GM19025 (cell line): ENCODE measurements at regions not wholly inside any gene's neighbourhood (a gene's known extent, or its start where the extent isn't known, plus 50 kb on each side); places are given as distances from the start of the nearest gene placed in this dataset.
"Not testable (repeated sequence)": the region's sequence is repeated elsewhere in the genome, so short reads cannot be mapped to it uniquely, and the experiment has no call there.

Experiments
- ATAC-seq: cut with Tn5 transposase; IDR thresholded peaks from one replicate; pipeline ENCODE4 v1.9.1; 2021; ENCODE audit warnings: mild to moderate bottlenecking, low read depth, moderate library complexity; ENCODE audit not compliant: unreplicated experiment

DNA sequence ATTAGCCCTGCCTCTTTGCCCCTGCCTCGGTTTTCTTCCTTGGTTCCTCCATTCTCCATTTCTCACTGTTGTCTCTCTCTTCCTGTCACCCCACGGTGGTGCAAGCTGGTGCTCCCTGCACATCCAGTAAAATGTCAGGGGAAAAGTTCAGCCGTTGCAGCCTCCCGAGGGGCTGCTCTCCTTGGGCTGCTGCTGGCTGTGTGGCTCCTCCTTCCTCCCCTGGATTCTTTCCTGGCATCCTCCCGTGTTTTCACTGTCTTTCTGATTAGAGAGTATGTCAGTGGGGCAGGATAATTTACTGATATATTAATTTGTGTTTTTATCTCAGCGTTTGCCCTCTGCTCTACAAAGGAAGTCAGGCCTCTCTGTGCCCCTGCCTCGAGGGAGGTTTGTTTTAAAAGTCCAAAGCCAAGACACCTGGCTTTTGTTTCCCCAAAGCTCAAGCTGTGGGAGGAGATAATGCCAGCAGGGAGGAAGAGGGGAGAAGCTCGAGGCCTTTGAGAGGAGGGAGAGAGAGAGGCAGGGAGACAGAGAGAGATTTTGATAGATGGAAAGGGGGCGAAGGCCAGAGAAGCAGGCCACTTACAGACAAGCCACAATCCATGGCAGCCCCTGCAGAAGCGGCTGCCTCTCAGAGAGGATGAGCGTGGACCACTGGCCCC is 150.3 kb upstream of the NR2F2 start:
- no peak for ATAC-seq

DNA sequence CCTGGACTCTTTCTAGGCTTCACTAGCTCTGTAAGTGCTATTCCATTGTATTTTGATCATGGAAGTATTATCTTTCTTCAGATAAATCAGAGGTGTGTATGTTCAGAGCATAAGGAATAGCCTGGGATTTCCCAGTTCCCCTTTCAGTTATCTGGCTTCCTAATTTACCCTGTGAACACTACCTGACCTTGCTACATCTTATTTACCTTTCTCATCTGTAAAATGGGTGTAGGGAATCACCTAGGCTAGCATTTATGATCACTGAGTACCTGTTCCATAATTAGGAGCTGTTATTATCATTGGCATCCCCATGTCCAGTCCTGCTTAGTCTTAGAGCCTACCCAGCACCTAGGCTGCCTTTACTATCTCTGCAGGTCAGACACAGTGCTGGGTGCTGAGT is 149.3 kb upstream of the NR2F2 start:
- no peak for ATAC-seq

DNA sequence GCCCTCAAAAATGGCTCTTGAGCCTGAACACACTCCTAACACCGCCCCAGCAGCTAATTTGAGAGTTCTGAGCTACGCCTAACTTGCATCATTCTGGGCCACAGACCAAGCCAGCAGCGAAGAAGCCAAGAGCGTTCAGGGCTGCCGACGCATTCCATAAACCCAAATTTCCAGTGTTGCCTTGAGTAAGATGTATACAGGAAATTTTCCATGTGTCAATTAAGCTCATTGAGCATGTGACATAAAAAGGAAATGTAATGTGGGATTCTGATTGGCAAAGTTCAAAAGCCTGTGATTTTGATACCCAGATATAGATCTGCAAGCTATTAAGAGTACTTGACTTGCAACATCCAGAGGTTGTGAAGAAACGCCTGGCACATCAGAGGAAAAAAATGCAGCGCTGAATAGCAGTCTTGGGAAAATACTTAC is 148.6 kb upstream of the NR2F2 start:
- ATAC-seq, result no peak

DNA sequence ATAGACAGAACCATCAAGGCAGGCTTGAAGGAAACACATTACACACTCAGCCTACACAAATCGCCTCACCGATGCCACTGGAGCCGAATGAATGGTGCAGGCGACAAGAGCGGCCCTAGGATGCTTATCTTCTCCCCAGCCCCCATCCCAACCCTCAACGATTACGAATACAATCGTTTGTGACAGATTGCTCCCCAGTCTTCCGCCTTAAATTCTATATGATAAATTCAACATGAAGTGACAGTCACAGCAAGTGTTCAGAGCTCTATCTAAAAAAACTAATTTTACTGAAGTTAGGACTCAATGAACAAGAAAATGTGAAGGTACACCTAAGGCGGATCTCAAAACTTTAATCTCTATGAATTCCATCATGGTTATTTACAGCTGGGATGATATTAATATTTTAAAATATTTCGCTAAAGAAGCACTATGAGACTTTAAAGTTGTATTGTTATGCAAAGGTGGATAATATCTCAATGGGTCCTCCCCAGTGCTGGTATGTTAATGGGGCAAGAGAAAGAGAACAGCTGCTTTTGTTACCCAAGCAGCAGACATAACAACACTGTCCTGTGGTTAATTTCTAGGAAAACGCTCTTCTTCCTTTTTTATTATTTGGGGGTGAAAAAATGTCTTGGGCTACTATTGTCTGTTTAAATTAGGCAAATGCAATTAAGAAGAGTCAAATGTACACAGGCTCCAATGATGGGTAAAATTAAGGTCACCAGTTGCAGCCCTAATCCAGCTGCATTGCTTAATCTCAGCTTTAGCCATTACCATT is 147.6 kb upstream of the NR2F2 start:
- no peak for ATAC-seq

DNA sequence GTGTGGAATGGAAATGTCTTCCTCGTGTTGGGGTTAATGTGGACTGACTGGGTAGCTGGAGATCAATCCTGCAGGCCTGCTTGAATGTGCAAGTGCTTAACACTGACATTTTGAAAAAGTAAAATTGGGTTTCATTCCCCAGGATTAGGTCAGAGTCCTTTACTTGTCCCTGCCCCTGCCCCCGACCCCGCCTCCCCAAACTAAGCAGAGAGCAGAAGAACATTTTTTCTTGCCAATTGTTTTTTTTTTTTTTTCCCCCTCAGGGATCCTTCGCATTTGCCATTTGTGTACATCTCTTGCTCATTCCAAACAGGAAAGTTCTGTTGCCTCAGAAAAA is 147.0 kb upstream of the NR2F2 start:
- no peak for ATAC-seq

DNA sequence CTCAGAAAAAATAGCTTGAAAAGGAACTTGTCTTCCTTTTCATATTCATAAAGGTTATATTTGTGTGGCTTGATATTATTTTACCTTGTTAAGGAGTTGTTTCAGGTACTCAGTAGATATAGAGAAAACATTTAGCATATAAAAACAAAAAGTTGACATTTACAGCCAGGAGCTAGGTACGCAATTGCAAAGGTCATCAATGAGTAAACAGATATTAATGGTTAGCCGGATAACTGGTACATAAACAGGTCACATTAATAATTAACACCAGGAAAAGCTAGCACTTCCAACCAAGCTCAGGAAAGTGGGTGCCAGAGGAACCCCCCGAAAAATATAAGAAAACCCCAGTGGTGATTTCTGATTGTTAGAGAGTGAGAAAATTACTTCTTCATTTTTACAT is 146.6 kb upstream of the NR2F2 start:
- ATAC-seq, result no peak

DNA sequence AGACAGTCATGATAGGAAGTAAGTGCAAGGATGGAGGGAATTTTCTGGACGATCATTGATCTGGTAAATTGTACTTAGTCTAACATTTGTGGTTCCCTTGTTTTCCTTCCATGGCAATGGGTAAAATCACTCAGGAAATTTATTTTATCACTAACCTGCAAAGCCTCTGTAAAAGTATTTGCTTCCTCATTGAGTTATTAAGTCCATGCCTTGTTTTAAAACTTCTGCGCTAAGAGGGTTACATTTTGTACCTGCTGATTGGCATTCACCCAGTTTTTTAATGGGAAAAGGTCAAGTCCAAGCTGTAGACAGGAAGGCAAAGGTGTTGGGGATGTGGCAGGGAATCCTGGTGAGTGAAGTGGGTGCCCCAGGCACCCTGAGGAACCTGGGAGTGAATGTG is 146.2 kb upstream of the NR2F2 start:
- ATAC-seq, result no peak

DNA sequence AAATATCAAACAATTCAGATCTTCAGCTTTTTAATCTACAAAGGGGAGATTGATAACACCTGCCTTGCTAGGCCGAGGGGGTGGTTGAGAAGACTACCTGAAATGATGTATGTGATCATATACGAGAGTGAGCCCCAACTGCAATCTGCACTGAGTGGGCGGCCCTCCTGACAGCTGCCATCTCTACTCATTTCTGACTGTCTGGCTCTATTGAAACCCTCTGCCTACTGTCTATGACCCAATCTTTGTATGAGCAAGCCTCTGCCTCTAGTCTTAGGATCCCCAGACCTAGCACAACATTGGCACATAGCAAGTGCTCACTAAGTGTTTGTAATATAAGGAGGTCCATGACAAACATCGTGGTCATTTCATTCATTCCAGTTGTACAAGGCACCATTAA is 144.4 kb upstream of the NR2F2 start:
- ATAC-seq, result no peak

DNA sequence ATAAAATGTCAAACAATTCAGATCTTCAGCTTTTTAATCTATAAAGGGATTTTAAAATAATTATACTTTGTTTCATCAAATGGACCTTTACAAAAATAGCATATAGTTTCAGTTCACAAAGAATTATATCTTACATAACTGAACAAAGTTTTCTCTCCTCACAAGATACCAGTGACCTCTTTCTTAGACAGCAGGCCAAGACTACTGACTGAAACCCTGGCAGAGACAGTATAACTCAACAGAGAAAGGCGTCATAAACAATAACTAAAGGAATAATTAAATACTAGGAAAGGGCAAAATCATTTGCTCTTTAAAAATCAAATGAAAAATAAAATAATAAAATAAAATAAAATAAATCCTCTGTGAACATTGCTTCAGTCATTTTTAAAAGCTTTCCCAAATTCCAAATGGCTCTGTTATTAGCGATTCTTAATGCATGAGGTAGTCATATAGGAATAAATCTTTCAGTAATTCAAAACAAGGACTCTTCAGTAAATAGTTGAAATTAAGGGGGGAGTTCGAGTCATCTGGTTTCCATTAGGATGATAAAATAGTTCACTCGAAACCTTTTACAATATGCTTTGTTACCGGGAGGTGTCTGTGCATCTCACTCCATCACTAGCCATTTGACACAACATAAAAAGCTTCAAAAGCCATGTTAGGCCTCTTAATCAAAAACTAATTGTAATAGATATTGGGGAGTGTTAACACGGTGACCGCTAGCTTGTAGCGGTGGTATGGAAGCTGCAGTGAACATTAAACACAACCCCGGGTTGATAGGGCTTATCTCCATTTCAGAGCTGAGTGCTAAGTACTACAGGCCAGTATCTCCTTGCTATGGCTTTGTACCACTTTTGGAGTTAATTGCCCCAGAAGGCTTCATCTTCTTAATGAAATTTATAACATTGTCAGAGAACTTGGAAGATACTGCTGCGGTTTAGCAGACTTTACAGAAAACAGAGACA is 142.9 kb upstream of the NR2F2 start:
- no peak for ATAC-seq

DNA sequence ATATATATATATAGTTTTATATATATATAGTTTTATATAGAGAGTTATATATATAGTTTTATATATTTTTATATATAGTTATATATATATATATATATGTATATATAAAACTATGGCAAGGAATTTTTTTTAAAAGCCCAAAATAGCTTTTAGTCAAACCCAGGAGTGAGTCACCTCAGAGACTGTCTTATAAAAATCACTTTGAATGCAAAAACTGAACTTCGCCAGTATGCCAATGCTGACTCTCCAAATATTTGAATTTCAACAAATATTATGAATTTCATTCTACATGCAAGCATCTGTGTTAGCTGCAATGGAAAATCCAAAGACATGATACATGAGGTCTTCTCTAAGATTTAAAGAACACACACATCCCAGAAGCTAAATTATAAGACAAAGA is 132.8 kb upstream of the NR2F2 start:
- ATAC-seq, result no peak

DNA sequence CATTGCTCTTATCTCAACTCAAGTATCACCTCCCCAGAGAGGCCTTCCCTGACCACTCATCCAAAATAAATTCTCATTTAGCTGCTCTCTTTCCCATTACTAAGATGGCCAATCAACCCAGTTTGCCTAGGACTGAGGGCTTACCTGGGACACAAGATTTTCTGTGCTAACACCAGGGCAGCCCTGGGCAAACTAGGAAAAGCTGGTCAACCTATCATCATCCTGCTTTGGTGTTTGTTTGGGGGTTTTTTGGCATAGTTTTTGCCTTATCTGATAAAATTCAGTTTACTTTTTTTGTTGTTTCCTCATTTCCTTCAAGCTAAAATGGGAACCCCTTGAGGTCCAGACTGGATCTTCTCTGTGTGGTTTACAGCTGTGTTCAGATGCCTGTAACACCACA is 131.4 kb upstream of the NR2F2 start:
- ATAC-seq, result no peak

DNA sequence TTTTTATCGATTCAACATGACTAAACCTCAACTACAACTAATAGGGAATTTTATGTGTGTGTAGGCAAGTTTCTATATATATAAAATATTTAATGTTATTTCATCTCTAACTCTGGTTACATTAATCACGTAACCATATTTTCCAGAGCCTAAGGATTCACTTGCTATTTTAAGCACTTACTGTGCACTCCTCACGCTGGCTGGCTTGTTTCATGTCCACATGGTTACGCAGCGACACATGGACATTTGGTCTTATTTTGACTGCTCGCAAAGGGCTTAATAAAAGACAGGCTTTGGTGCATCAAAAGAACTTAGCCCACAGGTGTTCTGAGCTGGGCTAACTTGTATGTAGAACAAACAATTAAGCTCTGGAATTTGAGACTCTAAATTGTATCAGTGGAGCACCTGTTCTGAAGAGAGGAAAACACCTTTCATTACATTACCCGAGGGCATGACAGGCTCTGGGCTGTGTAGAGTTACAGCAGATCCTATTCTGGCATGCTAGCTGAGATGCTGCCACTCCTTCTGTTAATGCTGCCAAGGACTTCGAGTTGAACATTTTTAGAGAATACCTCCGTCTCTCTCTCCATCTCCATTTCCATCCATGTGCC is 130.0 kb upstream of the NR2F2 start:
- no peak for ATAC-seq

DNA sequence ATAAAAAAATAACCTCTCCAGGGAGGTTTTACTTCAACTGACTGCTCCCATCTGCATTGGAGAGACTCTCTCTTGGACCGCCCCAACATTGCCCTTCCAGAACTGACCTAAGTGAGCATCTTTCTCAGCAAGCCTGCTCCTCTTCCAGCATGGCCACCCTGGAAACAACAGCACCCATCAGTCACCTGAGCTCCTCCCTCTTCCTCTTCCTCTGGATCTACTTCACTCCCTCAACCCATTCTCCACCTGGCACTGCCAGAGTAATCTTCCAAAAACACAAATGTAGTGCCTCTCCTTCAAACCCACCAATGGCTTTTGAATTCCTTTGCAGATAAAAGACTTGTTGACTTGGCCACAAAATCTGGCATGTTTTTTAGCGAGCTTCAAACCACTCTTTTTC is 128.8 kb upstream of the NR2F2 start:
- ATAC-seq, result no peak

DNA sequence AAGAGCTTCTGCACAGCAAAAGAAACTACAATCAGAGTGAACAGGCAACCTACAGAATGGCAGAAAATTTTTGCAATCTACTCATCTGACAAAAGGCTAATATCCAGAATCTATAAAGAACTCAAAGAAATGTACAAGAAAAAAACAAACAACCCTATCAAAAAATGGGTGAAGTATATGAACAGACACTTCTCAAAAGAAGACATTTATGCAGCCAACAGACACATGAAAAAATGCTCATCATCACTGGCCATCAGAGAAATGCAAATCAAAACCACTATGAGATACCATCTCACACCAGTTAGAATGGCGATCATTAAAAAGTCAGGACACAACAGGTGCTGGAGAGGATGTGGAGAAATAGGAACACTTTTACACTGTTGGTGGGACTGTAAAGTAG is 124.9 kb upstream of the NR2F2 start:
- ATAC-seq, result not testable (repeated sequence)

DNA sequence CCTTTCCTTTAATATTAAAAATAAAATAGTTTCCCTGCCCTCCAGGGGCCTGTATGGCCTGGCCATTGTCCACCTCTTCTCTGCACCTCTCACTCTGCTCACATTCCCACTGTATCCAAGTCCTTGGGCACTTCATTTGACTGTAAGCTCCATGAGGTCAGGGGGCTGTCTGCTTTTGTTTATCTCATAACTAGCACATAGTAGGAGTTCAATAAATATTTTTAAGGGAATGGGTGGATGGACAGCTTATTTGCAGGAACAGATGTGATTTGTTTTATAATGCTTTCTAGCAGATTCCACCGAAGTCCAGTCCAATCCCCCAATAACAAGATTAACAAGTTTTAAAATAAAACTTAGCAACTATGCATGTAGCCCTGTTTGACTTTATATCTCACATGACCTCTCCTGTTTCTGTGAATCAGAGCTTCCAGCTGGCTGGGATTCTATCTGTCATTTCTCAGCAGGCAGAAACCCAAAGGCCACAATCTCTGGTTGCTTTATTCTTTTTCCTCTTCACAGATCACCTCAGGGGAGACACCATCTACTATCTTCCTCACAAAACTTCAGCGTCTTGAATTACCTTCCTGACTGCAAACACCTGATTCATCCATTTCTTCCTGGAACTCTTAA is 123.0 kb upstream of the NR2F2 start:
- no peak for ATAC-seq

DNA sequence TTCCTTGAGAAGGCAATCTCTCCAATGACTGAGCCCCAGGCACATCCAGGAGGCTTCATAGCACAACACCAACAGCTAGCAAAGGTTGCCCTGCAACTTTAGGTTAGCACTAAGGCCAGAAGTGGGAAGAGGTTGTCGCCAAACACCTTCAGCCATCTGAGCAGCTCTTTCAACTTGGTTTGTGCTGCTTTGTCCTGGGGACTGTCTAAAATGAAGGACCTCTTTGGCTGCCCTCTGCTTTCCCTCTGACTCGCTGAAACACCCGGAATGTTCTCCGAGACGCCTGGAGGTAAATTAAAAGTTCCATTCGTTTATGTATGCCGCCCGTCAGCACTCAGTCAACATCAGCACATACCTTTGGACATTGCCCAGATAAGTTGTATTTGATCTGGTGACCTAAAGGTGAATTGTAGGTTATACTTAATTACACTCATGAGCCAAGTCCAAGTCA is 121.2 kb upstream of the NR2F2 start:
- ATAC-seq, result no peak

DNA sequence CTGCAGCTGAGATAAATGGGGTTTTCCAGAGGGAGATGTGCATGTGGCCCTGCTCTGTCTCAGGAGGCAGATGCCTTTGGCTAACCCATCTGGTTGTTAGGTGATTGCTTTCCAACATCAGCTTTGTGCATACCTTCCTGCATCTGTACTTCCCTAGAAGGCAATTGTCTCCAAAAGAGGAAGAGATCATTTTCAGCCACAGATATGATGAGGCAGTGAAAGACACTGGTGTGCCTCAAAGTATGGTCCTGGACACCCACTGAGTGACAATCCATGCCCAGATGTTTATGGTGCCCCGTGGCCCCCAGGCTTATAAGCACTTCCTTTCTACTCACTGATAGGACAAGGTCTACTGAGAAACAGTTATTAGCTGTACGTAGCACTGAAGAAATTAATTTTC is 117.5 kb upstream of the NR2F2 start:
- no peak for ATAC-seq

DNA sequence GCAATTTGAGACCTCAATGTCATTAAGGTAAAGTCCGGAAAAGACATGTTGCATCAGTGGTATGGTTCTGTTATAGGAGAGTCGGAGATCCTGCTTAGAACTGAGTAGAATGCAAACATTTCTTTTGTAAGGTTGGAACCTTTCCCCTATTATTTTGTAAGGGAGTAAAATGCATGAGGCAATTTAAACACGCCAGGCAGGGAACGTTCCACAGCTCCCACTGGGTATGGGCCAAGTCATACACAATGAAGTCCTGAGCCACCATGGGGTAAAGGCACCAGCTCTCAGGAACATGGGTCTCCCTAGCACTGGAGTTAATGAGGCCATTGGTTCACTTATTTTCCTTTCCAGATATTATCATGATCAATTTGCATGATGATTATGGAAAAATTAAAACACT is 116.6 kb upstream of the NR2F2 start:
- no peak for ATAC-seq

DNA sequence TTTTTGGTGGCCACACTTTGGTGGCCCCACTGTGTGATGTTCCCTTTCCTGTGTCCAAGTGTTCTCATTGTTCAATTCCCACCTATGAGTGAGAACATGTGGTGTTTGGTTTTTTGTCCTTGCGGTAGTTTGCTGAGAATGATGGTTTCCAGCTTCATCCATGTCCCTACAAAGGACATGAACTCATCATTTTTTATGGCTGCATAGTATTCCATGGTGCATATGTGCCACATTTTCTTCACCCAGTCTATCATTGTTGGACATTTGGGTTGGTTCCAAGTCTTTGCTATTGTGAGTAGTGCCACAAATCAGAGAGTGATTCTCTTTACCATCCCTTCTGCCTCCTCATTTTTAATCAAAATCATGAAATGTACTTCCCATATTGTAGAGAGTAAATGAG is 114.0 kb upstream of the NR2F2 start:
- not testable (repeated sequence) for ATAC-seq

DNA sequence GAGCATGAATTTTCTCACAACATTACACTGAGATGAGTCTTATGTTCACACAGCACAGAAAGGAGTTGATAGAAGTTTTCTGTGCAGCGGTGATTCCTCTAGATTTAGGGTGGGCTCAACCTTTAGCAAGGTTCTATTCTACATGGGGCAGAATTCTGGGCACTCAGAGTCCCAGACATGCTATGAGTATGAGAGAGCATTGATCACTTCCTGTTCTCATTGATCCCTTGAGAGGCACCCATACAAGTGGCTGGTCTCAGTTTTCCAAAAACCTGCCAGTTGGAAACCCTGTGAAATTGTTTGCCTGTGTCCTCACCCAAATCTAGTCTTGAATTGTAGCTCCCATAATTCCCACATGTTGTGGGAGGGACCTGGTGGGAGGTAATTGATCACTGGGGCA is 112.5 kb upstream of the NR2F2 start:
- ATAC-seq, result no peak
